ENCODE measurements at regions not wholly inside any gene's neighbourhood (a gene's known extent, or its start where the extent isn't known, plus 50 kb on each side); places are given as distances from the start of the nearest gene placed in this dataset.

DNA sequence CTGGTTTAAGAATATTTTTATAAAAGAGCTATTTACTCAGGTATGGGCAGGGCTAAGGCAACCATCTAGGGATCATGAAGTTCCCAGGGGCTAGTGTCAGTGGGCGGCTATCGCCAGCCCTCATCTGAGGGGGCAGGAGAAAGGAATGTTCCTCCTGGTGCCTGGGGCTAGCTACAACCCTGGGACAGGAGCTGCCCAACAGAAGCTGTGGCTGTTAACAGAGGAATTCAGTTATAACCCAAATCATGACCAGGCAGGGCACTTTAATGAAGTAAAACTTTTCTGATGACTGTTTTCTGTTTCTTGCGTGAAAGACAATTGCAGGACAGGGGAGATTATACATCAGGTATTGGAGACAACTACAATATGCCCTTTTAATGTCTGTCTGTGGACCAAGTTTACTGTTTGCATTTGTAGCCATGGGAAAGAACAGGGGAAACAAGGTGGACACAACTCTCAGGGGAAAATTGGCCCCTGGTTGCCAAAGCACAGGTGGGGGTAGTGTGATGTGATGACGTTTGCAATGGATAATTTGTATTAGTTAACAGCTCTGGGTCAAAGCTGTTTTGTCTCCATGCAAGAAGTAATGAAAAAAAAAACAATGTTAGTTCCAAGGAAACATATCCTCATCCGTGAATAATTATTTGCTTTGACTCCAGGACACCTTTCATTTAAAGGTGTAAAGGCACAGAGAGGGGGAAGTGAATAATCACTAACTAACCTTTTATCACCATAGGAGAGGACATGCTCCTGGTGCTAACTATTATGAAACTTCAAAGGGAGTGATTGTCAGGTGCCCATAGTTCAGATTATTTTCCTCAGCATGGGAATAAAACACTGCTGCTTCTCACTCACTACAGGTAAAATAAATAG lies 105.2 kb downstream of the TSEN15 start:
- TF ChIP-seq, protein P1, sequence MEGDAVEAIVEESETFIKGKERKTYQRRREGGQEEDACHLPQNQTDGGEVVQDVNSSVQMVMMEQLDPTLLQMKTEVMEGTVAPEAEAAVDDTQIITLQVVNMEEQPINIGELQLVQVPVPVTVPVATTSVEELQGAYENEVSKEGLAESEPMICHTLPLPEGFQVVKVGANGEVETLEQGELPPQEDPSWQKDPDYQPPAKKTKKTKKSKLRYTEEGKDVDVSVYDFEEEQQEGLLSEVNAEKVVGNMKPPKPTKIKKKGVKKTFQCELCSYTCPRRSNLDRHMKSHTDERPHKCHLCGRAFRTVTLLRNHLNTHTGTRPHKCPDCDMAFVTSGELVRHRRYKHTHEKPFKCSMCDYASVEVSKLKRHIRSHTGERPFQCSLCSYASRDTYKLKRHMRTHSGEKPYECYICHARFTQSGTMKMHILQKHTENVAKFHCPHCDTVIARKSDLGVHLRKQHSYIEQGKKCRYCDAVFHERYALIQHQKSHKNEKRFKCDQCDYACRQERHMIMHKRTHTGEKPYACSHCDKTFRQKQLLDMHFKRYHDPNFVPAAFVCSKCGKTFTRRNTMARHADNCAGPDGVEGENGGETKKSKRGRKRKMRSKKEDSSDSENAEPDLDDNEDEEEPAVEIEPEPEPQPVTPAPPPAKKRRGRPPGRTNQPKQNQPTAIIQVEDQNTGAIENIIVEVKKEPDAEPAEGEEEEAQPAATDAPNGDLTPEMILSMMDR (IDR thresholded peaks at IDR 0.05; ENCODE audit: borderline replicate concordance, extremely low read depth, low read length, poor library complexity, severe bottlenecking), result no peak
- no peak for TF ChIP-seq EZH2 (IDR thresholded peaks at IDR 0.05; ENCODE audit: borderline replicate concordance, low read depth, low read length, severe bottlenecking)
